ENCODE measurements at regions not wholly inside any gene's neighbourhood (a gene's known extent, or its start where the extent isn't known, plus 50 kb on each side); places are given as distances from the start of the nearest gene placed in this dataset.

- TF ChIP-seq CTCF (IDR thresholded peaks at IDR 0.05): no peak
- no peak for TF ChIP-seq ZFX (IDR thresholded peaks at IDR 0.05; ENCODE audit: borderline replicate concordance)
These were observed 75.3 kb upstream of the TNRC6C start for GRCh38 chr17:77883213-77883650.

Data from 22Rv1 (cell line).